HFFc6 (cell line): ENCODE measurements at regions not wholly inside any gene's neighbourhood (a gene's known extent, or its start where the extent isn't known, plus 50 kb on each side); places are given as distances from the start of the nearest gene placed in this dataset.

ENCODE experiments used
- DNase-seq: peaks from one replicate; pipeline ENCODE4 v3.0.0-alpha.2; 2018
- H3K27ac Mint-ChIP-seq: 2 replicates; pipeline ENCODE4 v1.8.0; 2020; ENCODE audit warnings: mild to moderate bottlenecking, mixed read lengths
- H3K27me3 Mint-ChIP-seq: 2 replicates; pipeline ENCODE4 v1.8.0; 2021; ENCODE audit warnings: mild to moderate bottlenecking, moderate library complexity, mixed read lengths; ENCODE audit not compliant: insufficient read depth
- H3K36me3 Mint-ChIP-seq: 2 replicates; pipeline ENCODE4 v1.8.0; 2021; ENCODE audit warnings: low read depth, mixed read lengths
- H3K4me1 Mint-ChIP-seq: 2 replicates; pipeline ENCODE4 v1.8.0; 2020; ENCODE audit warnings: low read depth, mixed read lengths
- H3K4me3 Mint-ChIP-seq: 2 replicates; pipeline ENCODE4 v1.8.0; 2020; ENCODE audit warnings: mild to moderate bottlenecking, moderate library complexity, mixed read lengths
- H3K9me3 Mint-ChIP-seq: 2 replicates; pipeline ENCODE4 v1.8.0; 2020; ENCODE audit warnings: mild to moderate bottlenecking, mixed read lengths
- TF ChIP-seq, protein P1 (sequence below): fragments of 200-600 bp; sonication (generic); IDR thresholded peaks from 2 replicates; pipeline ENCODE4 v1.5.0; 2021; ENCODE audit warnings: antibody characterized with exemption, mild to moderate bottlenecking

DNA sequence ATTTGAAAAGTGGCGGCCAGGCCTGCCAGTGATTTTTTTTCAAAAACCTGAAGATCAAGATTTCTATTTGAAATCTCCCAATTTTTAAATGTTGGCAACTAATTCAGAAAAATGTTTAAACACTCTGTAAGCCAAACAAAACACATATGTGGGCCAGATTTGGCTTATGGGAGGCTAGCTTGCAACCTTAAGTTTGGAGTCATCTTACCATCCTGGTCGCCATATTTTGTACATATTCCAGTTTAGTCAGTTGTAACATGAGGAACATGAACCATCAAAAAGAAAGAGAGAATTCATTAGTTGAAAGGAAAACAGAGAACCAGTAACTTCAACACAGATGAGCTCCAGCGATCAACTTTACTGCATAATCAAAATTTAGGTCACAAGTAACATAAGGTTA is 115.4 kb downstream of the TMEM26 start:
- no peaks in the 10 kb centered on the region for H3K9me3 Mint-ChIP-seq
- H3K4me1 Mint-ChIP-seq = no peaks in the 10 kb centered on the region
- TF ChIP-seq, protein P1, sequence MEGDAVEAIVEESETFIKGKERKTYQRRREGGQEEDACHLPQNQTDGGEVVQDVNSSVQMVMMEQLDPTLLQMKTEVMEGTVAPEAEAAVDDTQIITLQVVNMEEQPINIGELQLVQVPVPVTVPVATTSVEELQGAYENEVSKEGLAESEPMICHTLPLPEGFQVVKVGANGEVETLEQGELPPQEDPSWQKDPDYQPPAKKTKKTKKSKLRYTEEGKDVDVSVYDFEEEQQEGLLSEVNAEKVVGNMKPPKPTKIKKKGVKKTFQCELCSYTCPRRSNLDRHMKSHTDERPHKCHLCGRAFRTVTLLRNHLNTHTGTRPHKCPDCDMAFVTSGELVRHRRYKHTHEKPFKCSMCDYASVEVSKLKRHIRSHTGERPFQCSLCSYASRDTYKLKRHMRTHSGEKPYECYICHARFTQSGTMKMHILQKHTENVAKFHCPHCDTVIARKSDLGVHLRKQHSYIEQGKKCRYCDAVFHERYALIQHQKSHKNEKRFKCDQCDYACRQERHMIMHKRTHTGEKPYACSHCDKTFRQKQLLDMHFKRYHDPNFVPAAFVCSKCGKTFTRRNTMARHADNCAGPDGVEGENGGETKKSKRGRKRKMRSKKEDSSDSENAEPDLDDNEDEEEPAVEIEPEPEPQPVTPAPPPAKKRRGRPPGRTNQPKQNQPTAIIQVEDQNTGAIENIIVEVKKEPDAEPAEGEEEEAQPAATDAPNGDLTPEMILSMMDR = no peak
- H3K27ac Mint-ChIP-seq = no peak overlapping the region
- H3K4me3 Mint-ChIP-seq = no peak overlapping the region
- no peaks in the 10 kb centered on the region for H3K36me3 Mint-ChIP-seq
- DNase-seq = no peak
- H3K27me3 Mint-ChIP-seq = peaks cover 2% of the 10 kb centered on the region; the same call in 1 of the 2 replicates

GRCh38 chr10:61336831-61337230 is 116.3 kb downstream of the TMEM26 start:
- H3K27me3 Mint-ChIP-seq = peaks cover 2% of the 10 kb centered on the region; the same call in 1 of the 2 replicates
- DNase-seq = no peak
- TF ChIP-seq, protein P1 = no peak
- H3K9me3 Mint-ChIP-seq = no peaks in the 10 kb centered on the region
- no peak overlapping the region for H3K27ac Mint-ChIP-seq
- no peaks in the 10 kb centered on the region for H3K4me1 Mint-ChIP-seq
- no peak overlapping the region for H3K4me3 Mint-ChIP-seq
- H3K36me3 Mint-ChIP-seq = no peaks in the 10 kb centered on the region

DNA sequence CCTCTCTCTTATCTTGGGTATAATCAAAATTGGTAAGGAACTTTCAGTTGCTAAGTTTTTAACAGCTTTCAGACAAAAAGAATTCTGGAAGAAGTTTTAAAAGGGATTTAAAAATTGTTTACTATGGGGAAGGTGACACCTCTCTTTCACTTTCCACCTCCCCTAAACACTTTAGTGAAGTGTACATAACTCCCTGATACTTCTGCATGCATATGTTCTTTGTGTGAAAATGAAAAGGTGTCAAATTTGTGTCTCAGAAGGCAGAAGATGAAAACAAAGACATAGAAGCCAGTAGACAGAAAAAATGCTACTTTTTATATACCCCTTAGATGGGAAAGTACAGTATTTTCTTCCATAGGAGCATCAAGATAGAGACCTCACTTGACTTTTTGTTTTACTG is 117.8 kb downstream of the TMEM26 start:
- no peaks in the 10 kb centered on the region for H3K4me1 Mint-ChIP-seq
- H3K9me3 Mint-ChIP-seq = no peaks in the 10 kb centered on the region
- TF ChIP-seq, protein P1 = no peak
- no peak for DNase-seq
- peaks cover 2% of the 10 kb centered on the region; the same call in 1 of the 2 replicates for H3K27me3 Mint-ChIP-seq
- no peak overlapping the region for H3K27ac Mint-ChIP-seq
- no peaks in the 10 kb centered on the region for H3K36me3 Mint-ChIP-seq
- no peak overlapping the region for H3K4me3 Mint-ChIP-seq

- TF ChIP-seq, protein P1 = no peak
- no peak overlapping the region for H3K4me3 Mint-ChIP-seq
- H3K9me3 Mint-ChIP-seq = no peaks in the 10 kb centered on the region
- H3K27ac Mint-ChIP-seq = no peak overlapping the region
- no peaks in the 10 kb centered on the region for H3K36me3 Mint-ChIP-seq
- no peaks in the 10 kb centered on the region for H3K4me1 Mint-ChIP-seq
- DNase-seq = no peak
- peaks cover 2% of the 10 kb centered on the region; the same call in 1 of the 2 replicates for H3K27me3 Mint-ChIP-seq
Measured at GRCh38 chr10:61332581-61332980, 120.6 kb downstream of the TMEM26 start.

GRCh38 chr10:61330669-61331068 is 122.5 kb downstream of the TMEM26 start:
- Mint-ChIP-seq H3K9me3 (no peaks in the 10 kb centered on the region), H3K4me1 (no peaks in the 10 kb centered on the region), H3K27ac (no peak overlapping the region), H3K4me3 (no peak overlapping the region), H3K27me3 (no peaks in the 10 kb centered on the region), H3K36me3 (no peaks in the 10 kb centered on the region)
- no peak for DNase-seq
- TF ChIP-seq, protein P1 = no peak

- no peak for DNase-seq
- H3K4me3 Mint-ChIP-seq = no peak overlapping the region
- TF ChIP-seq, protein P1 = no peak
- no peaks in the 10 kb centered on the region for H3K36me3 Mint-ChIP-seq
- no peak overlapping the region for H3K27ac Mint-ChIP-seq
- H3K9me3 Mint-ChIP-seq = no peaks in the 10 kb centered on the region
- H3K27me3 Mint-ChIP-seq = no peaks in the 10 kb centered on the region
- H3K4me1 Mint-ChIP-seq = no peaks in the 10 kb centered on the region
Measured at GRCh38 chr10:61329854-61330253, 123.3 kb downstream of the TMEM26 start.
